Gastroesophageal sphincter (tissue), 3 donors: ENCODE measurements at regions not wholly inside any gene's neighbourhood (a gene's known extent, or its start where the extent isn't known, plus 50 kb on each side); places are given as distances from the start of the nearest gene placed in this dataset.

ENCODE experiments used
- EP300 ChIP-seq: sonication (generic); formaldehyde crosslinking; IDR thresholded peaks from one replicate; pipeline ENCODE4 v1.6.1; 2017; ENCODE audit warnings: antibody characterized with exemption, mild to moderate bottlenecking
- POLR2A ChIP-seq, 2 donors: fragments of 450-650 bp; IDR thresholded peaks; one replicate each; pipeline ENCODE4 v1.6.1; 2017; ENCODE audit warnings: antibody characterized with exemption in 2 of 2, mild to moderate bottlenecking in 2 of 2, moderate library complexity in 1 of 2
- POLR2AphosphoS5 ChIP-seq: sonication (generic); formaldehyde crosslinking; IDR thresholded peaks from one replicate; pipeline ENCODE4 v1.6.1; 2017; ENCODE audit warnings: antibody characterized with exemption
- TF ChIP-seq, protein P1 (sequence below), 4 experiments: fragments of 200-600 bp in 2 of 4; fragments of 450-650 bp in 2 of 4; sonication (generic) in 1 of 4; IDR thresholded peaks; one replicate each; pipeline ENCODE4 v1.5.1; 2017 to 2019; ENCODE audit warnings: antibody characterized with exemption in 4 of 4, mild to moderate bottlenecking in 2 of 4, moderate library complexity in 2 of 4

DNA sequence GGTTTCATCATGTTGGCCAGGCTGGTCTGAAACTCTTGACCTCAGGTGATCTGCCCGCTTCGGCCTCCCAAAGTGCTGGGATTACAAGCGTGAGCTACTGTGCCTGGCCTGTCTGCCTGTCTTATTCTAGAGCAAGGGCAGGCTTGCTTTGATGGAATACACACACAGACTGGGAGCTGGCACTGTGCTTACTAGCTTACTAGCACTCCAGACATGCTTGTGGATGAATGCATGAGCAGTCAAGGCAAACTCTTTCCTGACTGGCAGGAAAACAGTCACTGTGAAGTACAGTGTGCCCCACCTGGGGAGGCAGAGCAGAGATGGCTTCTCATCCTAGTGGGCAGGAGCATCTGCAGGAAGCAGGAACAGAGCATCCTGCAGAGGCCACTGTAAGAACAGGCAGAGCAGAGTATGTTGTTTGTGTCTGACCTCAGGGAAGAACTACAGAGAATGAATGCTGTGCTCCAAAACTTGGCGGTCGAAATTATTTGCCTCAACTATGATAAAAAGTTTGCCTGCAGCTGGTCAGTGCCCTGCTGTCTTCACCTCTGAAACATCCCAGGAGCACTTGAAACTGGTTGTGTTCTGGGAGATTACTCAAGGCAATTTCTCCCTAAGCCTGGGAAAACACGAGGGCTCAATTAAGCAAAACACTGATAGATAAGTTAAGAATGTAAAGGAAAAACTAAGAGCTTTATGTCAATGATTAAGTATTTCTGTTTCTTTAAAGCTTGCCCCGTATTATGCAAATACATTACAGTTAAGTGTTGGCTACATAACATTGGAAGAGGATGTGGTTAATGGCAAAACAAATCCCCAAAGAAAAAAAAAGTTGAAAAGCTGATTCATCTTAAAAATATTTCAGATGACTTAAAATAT, 102.4 kb downstream of the VAPA start:
- TF ChIP-seq, protein P1, sequence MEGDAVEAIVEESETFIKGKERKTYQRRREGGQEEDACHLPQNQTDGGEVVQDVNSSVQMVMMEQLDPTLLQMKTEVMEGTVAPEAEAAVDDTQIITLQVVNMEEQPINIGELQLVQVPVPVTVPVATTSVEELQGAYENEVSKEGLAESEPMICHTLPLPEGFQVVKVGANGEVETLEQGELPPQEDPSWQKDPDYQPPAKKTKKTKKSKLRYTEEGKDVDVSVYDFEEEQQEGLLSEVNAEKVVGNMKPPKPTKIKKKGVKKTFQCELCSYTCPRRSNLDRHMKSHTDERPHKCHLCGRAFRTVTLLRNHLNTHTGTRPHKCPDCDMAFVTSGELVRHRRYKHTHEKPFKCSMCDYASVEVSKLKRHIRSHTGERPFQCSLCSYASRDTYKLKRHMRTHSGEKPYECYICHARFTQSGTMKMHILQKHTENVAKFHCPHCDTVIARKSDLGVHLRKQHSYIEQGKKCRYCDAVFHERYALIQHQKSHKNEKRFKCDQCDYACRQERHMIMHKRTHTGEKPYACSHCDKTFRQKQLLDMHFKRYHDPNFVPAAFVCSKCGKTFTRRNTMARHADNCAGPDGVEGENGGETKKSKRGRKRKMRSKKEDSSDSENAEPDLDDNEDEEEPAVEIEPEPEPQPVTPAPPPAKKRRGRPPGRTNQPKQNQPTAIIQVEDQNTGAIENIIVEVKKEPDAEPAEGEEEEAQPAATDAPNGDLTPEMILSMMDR (IDR thresholded peaks at IDR 0.05), result peak in 3 of 4 experiments; percentile 34 to 58 (median 36)
- peak; percentile 58 for TF ChIP-seq POLR2AphosphoS5
- no peak for TF ChIP-seq POLR2A (IDR thresholded peaks at IDR 0.05)
- no peak for TF ChIP-seq EP300
